Keratinocyte (primary cell): ENCODE measurements at regions not wholly inside any gene's neighbourhood (a gene's known extent, or its start where the extent isn't known, plus 50 kb on each side); places are given as distances from the start of the nearest gene placed in this dataset.

Experiments used
- CTCF ChIP-seq, 3 experiments: IDR thresholded peaks in 1 of 3; conservative IDR thresholded peaks in 1 of 3; optimal IDR thresholded peaks in 1 of 3; 2 replicates in 2 of 3; 3 replicates in 1 of 3; pipeline versions ENCODE3 to v1.5.1; 2011; ENCODE audit warnings: low read length in 3 of 3, mild to moderate bottlenecking in 3 of 3, moderate library complexity in 2 of 3, control low read depth in 1 of 3, inconsistent platforms in 1 of 3; ENCODE audit not compliant: insufficient read depth in 2 of 3; ENCODE audit errors: extremely low read depth in 1 of 3
- EZH2 ChIP-seq: IDR thresholded peaks from one replicate; pipeline ENCODE4 v1.6.1; 2012; ENCODE audit warnings: inconsistent platforms, mild to moderate bottlenecking, low read length, moderate library complexity

DNA sequence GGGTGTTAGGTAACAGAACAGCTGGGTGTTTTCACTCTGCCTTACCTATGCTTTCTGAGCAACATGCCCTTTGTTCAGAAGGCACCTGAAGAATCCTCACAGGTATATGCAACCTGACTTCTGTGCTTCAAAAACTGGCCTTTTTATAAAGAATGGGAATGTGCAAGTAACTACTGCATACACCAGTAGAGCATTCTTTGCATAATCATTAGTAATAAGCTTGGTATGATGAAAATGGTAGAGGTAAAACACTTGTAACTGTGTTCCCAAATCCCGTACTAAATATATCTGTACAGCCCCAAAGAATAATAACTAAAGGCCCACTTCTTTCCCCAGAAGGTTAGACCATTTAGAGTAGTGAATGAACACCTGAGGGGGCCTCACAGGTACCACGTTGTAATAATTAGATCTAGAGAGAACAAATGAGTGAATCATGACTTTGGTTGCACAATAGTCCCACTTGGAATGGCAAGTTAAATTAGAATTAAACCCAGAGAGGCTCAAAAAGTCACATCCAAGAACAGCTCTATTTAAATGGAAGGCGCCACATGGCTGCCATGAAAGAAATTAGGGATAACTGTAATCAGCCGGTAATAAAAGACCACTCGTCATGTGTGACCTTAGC, 413.9 kb downstream of the KLF12 start:
- TF ChIP-seq CTCF (optimal IDR thresholded peaks at IDR 0.05 in 1 of 3, IDR thresholded peaks at IDR 0.05 in 1 of 3, conservative IDR thresholded peaks at IDR 0.05 in 1 of 3; ENCODE audit: extremely low read depth in 1 of 3, insufficient read depth in 2 of 3, low read length in 3 of 3) (no peak), EZH2 (no peak)
